ENCODE measurements at regions not wholly inside any gene's neighbourhood (a gene's known extent, or its start where the extent isn't known, plus 50 kb on each side); places are given as distances from the start of the nearest gene placed in this dataset.
"Not testable (repeated sequence)": the region's sequence is repeated elsewhere in the genome, so short reads cannot be mapped to it uniquely, and the experiment has no call there.

- DNase-seq (ENCODE audit: low read depth in 2 of 3, low spot score in 2 of 3): no peak
Observed at GRCh38 chr2:234898534-234899053, 53.2 kb upstream of the SH3BP4 start.

DNA sequence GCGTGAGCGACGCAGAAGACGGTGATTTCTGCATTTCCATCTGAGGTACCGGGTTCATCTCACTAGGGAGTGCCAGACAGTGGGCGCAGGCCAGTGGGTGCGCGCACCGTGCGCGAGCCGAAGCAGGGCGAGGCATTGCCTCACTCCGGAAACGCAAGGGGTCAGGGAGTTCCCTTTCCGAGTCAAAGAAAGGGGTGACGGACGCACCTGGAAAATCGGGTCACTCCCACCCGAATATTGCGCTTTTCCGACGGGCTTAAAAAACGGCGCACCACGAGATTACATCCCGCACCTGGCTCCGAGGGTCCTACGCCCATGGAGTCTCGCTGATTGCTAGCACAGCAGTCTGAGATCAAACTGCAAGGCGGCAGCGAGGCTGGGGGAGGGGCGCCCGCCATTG lies 63.4 kb upstream of the SH3BP4 start:
- DNase-seq (ENCODE audit: low read depth in 2 of 3, low spot score in 2 of 3): not testable (repeated sequence)

- DNase-seq (ENCODE audit: low read depth in 2 of 3, low spot score in 2 of 3): no peak
Observed at GRCh38 chr2:234887195-234887594, 64.6 kb upstream of the SH3BP4 start.

DNA sequence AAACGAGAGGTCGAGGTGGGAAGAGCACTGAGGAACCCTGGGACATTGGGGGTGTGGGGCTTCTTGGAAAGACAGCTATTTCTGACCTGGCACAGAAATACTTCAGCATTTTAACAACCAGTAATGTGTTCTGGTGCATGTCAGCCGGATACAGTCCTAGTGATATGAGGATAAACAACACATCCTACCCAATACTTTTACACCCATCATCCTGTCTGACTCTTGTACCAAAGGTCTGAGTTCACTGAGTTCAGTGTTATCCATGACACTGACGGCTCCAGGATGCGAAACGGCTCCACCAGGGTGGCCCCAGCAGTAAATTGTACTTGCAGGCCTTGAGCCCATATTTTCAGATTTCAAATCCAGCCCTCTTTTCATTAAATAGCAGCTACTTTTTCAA lies 65.9 kb upstream of the SH3BP4 start:
- no peak for DNase-seq (ENCODE audit: low read depth in 2 of 3, low spot score in 2 of 3)

DNA sequence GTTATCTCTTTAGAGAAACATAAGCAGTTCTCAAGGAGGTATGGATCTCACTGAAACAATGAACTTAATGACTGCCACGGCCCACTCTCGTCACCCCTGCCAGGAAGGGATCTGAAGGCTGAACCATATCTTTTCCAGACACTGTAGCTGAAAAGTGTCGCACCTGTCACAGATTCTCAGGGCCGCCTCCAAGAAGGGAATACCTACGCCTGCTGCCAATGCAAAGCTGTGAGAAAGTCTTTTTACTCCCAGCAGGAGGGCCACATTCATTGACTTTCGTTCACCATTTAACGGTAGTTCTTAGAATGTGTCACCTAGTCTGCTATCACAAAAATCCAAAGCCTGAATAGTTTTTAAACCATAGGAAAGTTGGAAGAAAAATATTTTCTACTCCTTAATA lies 66.7 kb upstream of the SH3BP4 start:
- DNase-seq (ENCODE audit: low read depth in 2 of 3, low spot score in 2 of 3): no peak

DNA sequence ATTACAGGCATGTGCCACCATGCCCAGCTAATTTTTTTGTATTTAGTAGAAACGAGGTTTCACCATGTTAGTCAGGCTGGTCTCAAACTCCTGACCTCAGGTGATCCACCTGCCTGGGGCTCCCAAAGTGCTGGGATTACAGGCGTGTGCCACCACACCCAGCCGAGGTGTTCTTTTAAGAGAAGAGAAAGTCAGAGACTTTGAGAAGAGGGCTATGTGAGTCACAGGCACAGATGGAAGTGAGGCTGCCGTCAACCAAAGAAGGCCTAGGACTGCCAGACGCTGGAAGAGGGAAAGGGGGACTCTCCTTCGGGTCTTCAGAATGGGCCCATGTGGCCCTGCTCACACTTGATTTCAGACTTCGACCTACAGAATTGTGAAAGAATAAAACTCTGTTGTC lies 67.2 kb upstream of the SH3BP4 start:
- DNase-seq (ENCODE audit: low read depth in 2 of 3, low spot score in 2 of 3): no peak

DNA sequence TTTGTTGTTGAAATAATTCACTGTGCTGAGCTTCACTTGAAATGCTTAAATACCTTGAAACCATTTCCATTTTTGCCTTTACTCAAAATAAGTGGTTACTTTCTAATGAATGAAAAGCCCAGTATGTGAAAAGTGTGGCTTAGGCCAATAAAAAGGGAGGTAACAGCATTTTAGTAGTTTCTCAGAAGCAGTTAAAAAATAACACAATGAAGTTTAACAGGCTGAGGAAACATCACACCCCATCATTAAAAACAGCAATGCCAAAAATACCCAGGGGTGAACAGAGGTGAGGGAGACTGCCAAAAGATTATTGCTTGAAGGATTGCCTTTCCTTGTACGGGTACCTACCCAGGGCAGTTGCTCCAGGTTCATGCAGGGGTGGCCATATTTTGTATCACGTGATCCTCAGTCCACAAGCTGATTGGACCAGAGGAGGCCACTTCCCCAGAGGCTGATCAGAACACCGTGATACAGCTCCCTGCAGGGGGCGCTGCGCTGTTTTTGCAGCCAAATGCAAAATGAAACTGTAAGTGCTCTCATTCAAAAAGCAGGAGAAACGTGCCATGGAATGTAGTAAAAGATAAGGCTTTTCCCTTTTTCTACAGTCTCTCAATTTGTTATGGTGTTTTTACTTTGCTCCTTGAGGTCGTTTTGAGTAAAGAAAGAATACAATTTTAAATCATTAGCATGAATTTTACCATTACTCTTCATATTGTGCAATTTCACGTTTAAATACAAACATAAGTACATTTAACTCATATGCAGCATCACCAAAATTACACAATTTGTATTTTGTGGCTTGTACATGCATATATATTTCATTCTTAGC lies 70.2 kb upstream of the SH3BP4 start:
- peak; percentile 8 to 52 (median 15) for DNase-seq (ENCODE audit: low read depth in 2 of 3, low spot score in 2 of 3)

DNA sequence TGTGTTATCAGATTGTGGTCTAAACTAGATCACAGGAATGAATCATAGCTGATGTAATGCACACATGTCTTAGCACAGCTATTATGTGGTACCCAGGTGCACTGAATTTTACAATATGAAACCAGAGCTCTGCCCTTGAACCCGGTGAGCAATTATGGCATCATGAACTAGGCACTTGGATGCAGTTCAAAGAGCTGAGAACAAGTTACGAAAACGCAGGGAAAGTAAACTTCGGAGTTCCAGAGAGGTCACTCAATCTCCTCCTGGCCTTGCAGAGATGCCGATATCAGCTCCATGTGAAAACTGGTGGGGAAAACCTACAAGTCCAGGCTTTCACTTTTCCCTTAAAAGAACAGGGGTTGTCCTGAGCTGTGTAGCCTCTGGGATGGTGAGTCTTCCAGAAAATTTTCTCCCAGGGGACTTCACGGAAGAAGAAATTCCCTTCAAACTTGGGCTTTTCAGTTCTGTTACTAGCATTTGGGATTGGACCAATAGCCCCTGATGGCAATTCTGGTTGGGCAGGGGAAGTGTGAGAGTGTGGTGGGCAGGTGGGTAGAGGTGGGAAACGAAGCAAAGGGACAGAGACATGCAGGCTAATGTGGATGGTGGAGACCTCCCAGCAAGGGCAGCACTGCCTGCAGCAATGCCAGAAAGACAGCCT lies 71.1 kb upstream of the SH3BP4 start:
- DNase-seq (ENCODE audit: low read depth in 2 of 3, low spot score in 2 of 3): no peak

DNA sequence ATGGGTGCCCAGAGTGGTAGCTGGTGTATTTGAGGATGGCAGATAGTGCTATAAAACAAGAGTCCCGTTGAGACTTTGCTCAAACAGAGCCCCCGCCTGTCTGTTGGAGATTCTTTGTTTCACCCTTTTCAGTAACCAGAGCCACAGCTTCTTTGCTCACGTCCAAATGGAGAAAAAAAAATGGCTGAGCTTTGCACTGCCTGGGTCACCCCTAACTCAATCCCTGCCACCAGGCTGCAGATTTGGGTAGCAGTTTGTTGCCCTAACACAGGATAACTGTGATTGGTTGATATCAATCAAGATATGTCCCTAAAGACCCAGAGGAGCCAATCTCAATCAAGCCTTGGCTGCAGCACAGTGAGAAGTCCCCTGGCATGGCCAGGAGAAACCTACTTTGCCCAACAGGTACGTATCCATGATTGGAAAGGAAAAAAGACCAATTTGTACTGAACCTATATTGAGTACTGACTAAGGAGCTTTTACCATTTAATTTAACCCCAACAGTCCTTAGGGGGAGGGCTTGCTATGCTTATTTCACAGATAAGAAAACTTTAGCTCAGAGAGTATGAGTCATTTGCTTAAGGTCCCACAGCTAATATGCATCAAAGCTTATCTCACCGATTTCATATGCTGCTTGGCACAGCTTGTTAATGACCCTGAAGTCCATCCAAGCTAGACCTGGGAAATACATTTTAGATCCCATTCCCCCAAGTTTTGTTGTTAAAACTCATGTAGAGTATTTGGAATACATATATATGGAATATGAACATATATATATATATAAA lies 72.0 kb upstream of the SH3BP4 start:
- DNase-seq (ENCODE audit: low read depth in 2 of 3, low spot score in 2 of 3): no peak

DNA sequence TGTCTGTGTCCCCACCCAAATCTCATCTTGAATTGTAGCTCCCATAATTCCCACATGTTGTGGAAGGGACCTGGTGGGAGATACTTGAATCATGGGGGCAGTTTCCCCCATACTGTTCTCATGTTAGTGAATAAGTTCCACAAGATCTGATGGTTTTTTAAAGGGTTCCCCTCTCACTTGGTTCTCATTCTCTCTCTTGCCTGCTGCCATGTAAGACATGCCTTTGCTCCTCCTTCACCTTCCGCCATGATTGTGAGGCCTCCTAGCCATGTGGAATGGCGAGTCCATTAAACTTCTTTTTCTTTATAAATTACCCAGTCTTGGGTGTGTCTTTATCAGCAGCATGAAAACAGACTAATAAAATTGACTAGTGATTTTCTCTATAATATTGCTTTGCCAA lies 75.2 kb upstream of the SH3BP4 start:
- not testable (repeated sequence) for DNase-seq (ENCODE audit: low read depth in 2 of 3, low spot score in 2 of 3)

- no peak for DNase-seq (ENCODE audit: low read depth in 2 of 3, low spot score in 2 of 3)
Observed at GRCh38 chr2:234874347-234875046, 77.3 kb upstream of the SH3BP4 start.

DNA sequence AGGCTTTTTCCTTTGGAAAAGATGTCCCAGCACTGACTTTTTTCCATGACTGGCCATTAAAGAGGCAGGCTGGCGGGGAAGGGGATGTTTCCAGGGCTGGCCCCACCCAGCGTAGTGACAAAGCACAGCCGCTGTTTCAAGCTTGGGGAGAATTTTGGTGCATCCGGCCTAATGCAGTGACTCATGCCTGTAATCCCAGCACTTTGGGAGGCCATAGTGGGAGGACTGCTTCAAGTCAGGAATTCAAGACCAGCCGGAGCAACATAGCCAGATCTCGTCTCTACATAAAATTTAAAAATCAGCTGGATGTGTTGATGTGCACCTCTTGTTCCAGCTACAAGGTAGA lies 78.0 kb upstream of the SH3BP4 start:
- no peak for DNase-seq (ENCODE audit: low read depth in 2 of 3, low spot score in 2 of 3)

- DNase-seq (ENCODE audit: low read depth in 2 of 3, low spot score in 2 of 3): no peak
Observed at GRCh38 chr2:234873103-234873827, 78.6 kb upstream of the SH3BP4 start.

- no peak for DNase-seq (ENCODE audit: low read depth in 2 of 3, low spot score in 2 of 3)
Observed at GRCh38 chr2:234869969-234870368, 81.8 kb upstream of the SH3BP4 start.

- DNase-seq (ENCODE audit: low read depth in 2 of 3, low spot score in 2 of 3): no peak
Observed at GRCh38 chr2:234869164-234869563, 82.7 kb upstream of the SH3BP4 start.

- DNase-seq (ENCODE audit: low read depth in 2 of 3, low spot score in 2 of 3): no peak
Observed at GRCh38 chr2:234867882-234868285, 83.9 kb upstream of the SH3BP4 start.

DNA sequence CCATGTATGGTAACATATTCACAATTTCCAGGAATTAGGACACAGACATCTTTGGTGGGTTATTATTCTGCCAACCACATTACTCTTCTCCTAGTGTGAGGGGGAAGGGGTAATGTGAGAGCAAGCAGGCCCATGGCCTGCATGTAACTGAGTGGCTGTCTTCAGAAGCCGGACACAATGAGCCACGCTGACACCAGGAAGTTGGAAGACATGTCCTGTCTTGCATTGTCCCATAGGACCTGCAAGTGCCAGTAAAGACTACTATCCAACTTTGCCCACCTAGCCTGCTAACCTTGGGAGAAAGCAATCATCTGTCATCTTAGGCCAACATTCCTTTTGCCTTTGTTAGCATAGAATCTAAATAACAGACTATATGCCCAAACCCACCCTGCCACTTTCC lies 86.2 kb upstream of the SH3BP4 start:
- DNase-seq (ENCODE audit: low read depth in 2 of 3, low spot score in 2 of 3): no peak

DNA sequence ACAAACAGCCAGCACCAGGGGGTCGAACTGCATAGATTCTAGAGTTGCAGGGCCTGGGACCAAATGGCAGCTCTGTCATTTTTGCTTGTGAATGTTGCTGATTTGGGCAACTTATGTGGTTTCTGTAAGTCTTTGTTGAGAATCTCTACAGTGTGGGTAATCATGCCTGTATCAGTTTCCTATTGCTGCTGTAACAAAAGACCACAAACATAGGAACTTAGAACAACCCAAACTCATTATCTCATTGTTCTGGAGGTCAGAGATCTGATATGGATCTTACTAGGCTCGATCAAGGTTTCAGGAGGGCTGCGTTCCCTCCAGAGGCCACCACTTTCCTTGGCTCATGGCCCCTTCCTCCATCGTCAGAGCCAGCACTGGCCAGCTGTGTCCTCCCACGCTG lies 86.8 kb upstream of the SH3BP4 start:
- no peak for DNase-seq (ENCODE audit: low read depth in 2 of 3, low spot score in 2 of 3)

GRCh38 chr2:234864506-234864905 lies 87.3 kb upstream of the SH3BP4 start:
- no peak for DNase-seq (ENCODE audit: low read depth in 2 of 3, low spot score in 2 of 3)

All from activated CD8-positive, alpha-beta memory T cell treated with anti-CD3 and anti-CD28 coated beads for 48 hours (primary cell).